ENCODE measurements at regions not wholly inside any gene's neighbourhood (a gene's known extent, or its start where the extent isn't known, plus 50 kb on each side); places are given as distances from the start of the nearest gene placed in this dataset.

DNA sequence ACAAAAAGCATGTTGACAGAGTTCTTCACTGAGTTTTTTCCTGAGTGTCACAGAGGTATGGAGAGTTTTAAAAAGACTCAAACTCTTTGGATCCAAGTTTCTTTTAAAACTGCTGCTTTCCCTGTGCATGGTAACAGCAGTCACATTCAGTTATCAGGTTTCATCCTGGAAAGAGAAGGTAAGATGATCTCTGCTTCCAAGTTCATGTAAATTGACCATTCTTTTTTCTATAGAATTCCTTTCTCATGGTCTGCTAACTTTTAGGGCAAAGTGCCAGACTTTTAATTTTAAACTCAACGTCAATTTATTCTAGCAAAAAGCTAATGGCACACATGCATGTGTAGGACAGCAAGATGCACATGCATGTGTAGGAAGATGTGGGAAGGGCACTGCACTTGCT is 52.5 kb upstream of the PRLR start:
- TF ChIP-seq, protein P1, sequence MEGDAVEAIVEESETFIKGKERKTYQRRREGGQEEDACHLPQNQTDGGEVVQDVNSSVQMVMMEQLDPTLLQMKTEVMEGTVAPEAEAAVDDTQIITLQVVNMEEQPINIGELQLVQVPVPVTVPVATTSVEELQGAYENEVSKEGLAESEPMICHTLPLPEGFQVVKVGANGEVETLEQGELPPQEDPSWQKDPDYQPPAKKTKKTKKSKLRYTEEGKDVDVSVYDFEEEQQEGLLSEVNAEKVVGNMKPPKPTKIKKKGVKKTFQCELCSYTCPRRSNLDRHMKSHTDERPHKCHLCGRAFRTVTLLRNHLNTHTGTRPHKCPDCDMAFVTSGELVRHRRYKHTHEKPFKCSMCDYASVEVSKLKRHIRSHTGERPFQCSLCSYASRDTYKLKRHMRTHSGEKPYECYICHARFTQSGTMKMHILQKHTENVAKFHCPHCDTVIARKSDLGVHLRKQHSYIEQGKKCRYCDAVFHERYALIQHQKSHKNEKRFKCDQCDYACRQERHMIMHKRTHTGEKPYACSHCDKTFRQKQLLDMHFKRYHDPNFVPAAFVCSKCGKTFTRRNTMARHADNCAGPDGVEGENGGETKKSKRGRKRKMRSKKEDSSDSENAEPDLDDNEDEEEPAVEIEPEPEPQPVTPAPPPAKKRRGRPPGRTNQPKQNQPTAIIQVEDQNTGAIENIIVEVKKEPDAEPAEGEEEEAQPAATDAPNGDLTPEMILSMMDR (IDR thresholded peaks at IDR 0.05; ENCODE audit: control extremely low read depth, extremely low read depth, low read depth, missing control alignments) = no peak
- DNase-seq (ENCODE audit: extremely low spot score) = no peak
- CTCF ChIA-PET = interaction anchor here (1.1 to 2.1 kb wide), 2 partner anchors 10 to 14 kb away, joined by 3 to 5 read pairs; no protein-coding TSS in a partner anchor
- POLR2A ChIA-PET = no interaction called here

DNA sequence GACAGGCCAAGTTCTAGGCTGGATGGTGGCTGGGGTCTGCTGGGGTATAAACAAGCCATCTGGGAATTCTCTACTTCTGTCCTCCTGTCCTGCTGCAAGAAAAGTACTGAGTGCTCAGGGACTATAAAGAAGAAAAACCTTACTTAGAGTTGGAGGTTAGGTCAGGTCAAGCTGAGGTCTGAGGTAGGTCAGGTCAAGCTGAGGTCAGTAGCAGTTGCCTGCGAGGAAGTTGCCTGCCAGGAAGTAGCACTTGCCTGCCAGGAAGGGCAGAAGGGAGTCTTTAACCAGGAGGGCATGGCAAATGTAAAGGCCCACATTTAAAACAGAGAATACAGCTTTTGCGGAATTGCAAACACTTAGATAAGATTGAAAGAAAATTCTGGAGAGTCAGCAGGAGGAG is 51.3 kb upstream of the PRLR start:
- ChIA-PET POLR2A (no interaction called here), CTCF (interaction anchor here (2.1 kb wide), 1 partner anchor 13 kb away, joined by 5 read pairs; no protein-coding TSS in a partner anchor)
- no peak for DNase-seq (ENCODE audit: extremely low spot score)
- TF ChIP-seq, protein P1 (IDR thresholded peaks at IDR 0.05; ENCODE audit: control extremely low read depth, extremely low read depth, low read depth, missing control alignments) = no peak
